ENCODE measurements at regions not wholly inside any gene's neighbourhood (a gene's known extent, or its start where the extent isn't known, plus 50 kb on each side); places are given as distances from the start of the nearest gene placed in this dataset.

GRCh38 chr1:229769809-229770208, 143.8 kb downstream of the URB2 start:
- TF ChIP-seq CTCF (IDR thresholded peaks at IDR 0.05; ENCODE audit: unreplicated experiment): no peak
- H3K36me3 Mint-ChIP-seq (ENCODE audit: insufficient read depth, unreplicated experiment): no peaks in the 10 kb centered on the region
- no TSS peak for BruUV-seq (replicated peaks)
- peaks cover 93% of the 10 kb centered on the region for H3K27me3 Mint-ChIP-seq (ENCODE audit: unreplicated experiment)
- no peak overlapping the region for H3K27ac Mint-ChIP-seq (ENCODE audit: unreplicated experiment)
- H3K4me3 Mint-ChIP-seq (ENCODE audit: low read depth, unreplicated experiment): no peak overlapping the region
- CTCF ChIA-PET: interaction anchor here (0.8 kb wide), 1 partner anchor 54 kb away, joined by 3 read pairs; no protein-coding TSS in a partner anchor
- DNase-seq: no peak
- H3K9me3 Mint-ChIP-seq (ENCODE audit: low read depth, unreplicated experiment): no peaks in the 10 kb centered on the region
- intact Hi-C loops (cut with micrococcal nuclease; ENCODE audit: unreplicated experiment): no loop called here
- H3K4me1 Mint-ChIP-seq (ENCODE audit: low read depth, unreplicated experiment): no peaks in the 10 kb centered on the region

- intact Hi-C loops (cut with micrococcal nuclease; ENCODE audit: unreplicated experiment): no loop called here
- no peak for DNase-seq
- BruUV-seq (replicated peaks): no TSS peak
- Mint-ChIP-seq H3K4me1 (ENCODE audit: low read depth, unreplicated experiment) (no peaks in the 10 kb centered on the region), H3K9me3 (ENCODE audit: low read depth, unreplicated experiment) (no peaks in the 10 kb centered on the region), H3K27ac (ENCODE audit: unreplicated experiment) (no peak overlapping the region), H3K27me3 (ENCODE audit: unreplicated experiment) (peaks cover 62% of the 10 kb centered on the region), H3K4me3 (ENCODE audit: low read depth, unreplicated experiment) (no peak overlapping the region), H3K36me3 (ENCODE audit: insufficient read depth, unreplicated experiment) (peaks cover 5% of the 10 kb centered on the region)
- no peak for TF ChIP-seq CTCF (IDR thresholded peaks at IDR 0.05; ENCODE audit: unreplicated experiment)
- CTCF ChIA-PET: no interaction called here
These were observed 152.7 kb downstream of the URB2 start for GRCh38 chr1:229778794-229779193.

- intact Hi-C loops (cut with micrococcal nuclease; ENCODE audit: unreplicated experiment): loop anchor here (1.0 to 5.0 kb wide), 3 partner anchors 386 to 529 kb away; no protein-coding TSS in a partner anchor
- peak; percentile 68 for DNase-seq
- H3K27me3 Mint-ChIP-seq (ENCODE audit: unreplicated experiment): peaks cover 69% of the 10 kb centered on the region
These were observed 155.4 kb downstream of the URB2 start for GRCh38 chr1:229781453-229781852.

GRCh38 chr1:229782469-229782868, 156.4 kb downstream of the URB2 start:
- Mint-ChIP-seq H3K9me3 (ENCODE audit: low read depth, unreplicated experiment) (peaks cover 2% of the 10 kb centered on the region), H3K4me1 (ENCODE audit: low read depth, unreplicated experiment) (no peaks in the 10 kb centered on the region), H3K27ac (ENCODE audit: unreplicated experiment) (no peak overlapping the region), H3K27me3 (ENCODE audit: unreplicated experiment) (peaks cover 79% of the 10 kb centered on the region), H3K36me3 (ENCODE audit: insufficient read depth, unreplicated experiment) (peaks cover 5% of the 10 kb centered on the region), H3K4me3 (ENCODE audit: low read depth, unreplicated experiment) (no peak overlapping the region)
- CTCF ChIA-PET: no interaction called here
- intact Hi-C loops (cut with micrococcal nuclease; ENCODE audit: unreplicated experiment): loop anchor here (5.0 kb wide), 1 partner anchor 385 kb away; no protein-coding TSS in a partner anchor
- no peak for TF ChIP-seq CTCF (IDR thresholded peaks at IDR 0.05; ENCODE audit: unreplicated experiment)
- BruUV-seq (replicated peaks): no TSS peak
- no peak for DNase-seq

More at GRCh38 chr1:229781453-229781852, 155.4 kb downstream of the URB2 start:
- BruUV-seq (replicated peaks): no TSS peak
- H3K9me3 Mint-ChIP-seq (ENCODE audit: low read depth, unreplicated experiment): peaks cover 2% of the 10 kb centered on the region
- peak; percentile 27 for TF ChIP-seq CTCF (IDR thresholded peaks at IDR 0.05; ENCODE audit: unreplicated experiment)
- H3K4me1 Mint-ChIP-seq (ENCODE audit: low read depth, unreplicated experiment): no peaks in the 10 kb centered on the region
- CTCF ChIA-PET: no interaction called here
- H3K4me3 Mint-ChIP-seq (ENCODE audit: low read depth, unreplicated experiment): no peak overlapping the region
- H3K36me3 Mint-ChIP-seq (ENCODE audit: insufficient read depth, unreplicated experiment): peaks cover 5% of the 10 kb centered on the region
- no peak overlapping the region for H3K27ac Mint-ChIP-seq (ENCODE audit: unreplicated experiment)

Measured in Calu3 (cell line).